ENCODE measurements at regions not wholly inside any gene's neighbourhood (a gene's known extent, or its start where the extent isn't known, plus 50 kb on each side); places are given as distances from the start of the nearest gene placed in this dataset.
"Not testable (repeated sequence)": the region's sequence is repeated elsewhere in the genome, so short reads cannot be mapped to it uniquely, and the experiment has no call there.

DNA sequence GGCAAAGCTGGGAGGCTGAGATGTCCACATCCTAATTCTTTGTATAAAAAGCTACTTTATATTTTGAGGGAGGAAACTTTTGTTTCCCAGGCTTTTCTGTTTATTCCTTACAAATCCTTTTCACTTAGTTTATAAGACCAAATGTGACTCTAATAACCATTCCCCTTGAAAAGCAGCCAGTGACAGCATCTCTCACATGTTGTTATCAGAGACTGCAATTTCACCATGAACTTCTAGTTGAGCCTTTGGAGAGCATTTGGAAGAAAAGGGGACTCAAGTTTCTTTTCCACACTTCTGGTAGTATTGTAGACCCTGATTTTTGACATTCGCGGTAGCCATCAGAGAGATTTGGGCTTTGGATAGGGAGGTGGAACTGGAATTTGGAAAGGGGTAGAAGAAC, 215.8 kb downstream of the RNF144B start:
- ATAC-seq (no peak), DNase-seq (ENCODE audit: low spot score) (no peak)
- no peaks in the 10 kb centered on the region for H3K36me3 Mint-ChIP-seq
- no peaks in the 10 kb centered on the region for H3K4me1 Mint-ChIP-seq (ENCODE audit: low read depth in 2 of 2)
- no peaks in the 10 kb centered on the region for H3K9me3 Mint-ChIP-seq
- H3K27ac Mint-ChIP-seq, result no peak overlapping the region
- H3K4me3 Mint-ChIP-seq, result no peak overlapping the region
- H3K27me3 Mint-ChIP-seq, result peaks cover 11 to 41% of the 10 kb centered on the region in 2 donors

GRCh38 chr6:18603361-18603760, 216.2 kb downstream of the RNF144B start:
- ATAC-seq, result no peak
- H3K27me3 Mint-ChIP-seq, result peaks cover 11 to 40% of the 10 kb centered on the region in 2 donors
- no peaks in the 10 kb centered on the region for H3K36me3 Mint-ChIP-seq

DNA sequence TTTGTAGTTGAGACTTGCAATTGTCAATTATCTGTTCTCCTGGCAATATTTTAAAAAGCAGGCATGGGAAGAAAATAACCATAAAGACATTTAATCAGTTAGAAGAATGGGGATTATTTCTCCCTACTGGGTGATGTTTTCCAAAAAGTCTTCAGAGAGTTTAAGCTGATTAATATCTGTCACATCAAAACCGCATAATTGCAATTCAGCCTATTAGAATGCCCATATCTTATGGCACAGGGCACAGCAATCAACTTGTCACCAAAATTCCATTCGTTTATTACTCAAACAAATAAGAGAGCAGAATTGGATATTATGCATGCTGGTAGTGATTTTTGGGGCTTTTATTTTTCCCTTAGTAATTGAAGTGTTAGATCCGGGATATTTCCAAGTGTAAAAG, 218.7 kb downstream of the RNF144B start:
- H3K4me1 Mint-ChIP-seq (ENCODE audit: low read depth in 2 of 2), result no peaks in the 10 kb centered on the region
- DNase-seq (ENCODE audit: low spot score) (no peak), ATAC-seq (no peak)
- no peak overlapping the region for H3K27ac Mint-ChIP-seq
- no peak overlapping the region for H3K4me3 Mint-ChIP-seq
- H3K9me3 Mint-ChIP-seq, result peaks cover 9% of the 10 kb centered on the region
- no peaks in the 10 kb centered on the region for H3K36me3 Mint-ChIP-seq
- H3K27me3 Mint-ChIP-seq, result peaks cover 14 to 25% of the 10 kb centered on the region in 2 donors

More at GRCh38 chr6:18603361-18603760, 216.2 kb downstream of the RNF144B start:
- Mint-ChIP-seq H3K9me3 (no peaks in the 10 kb centered on the region), H3K27ac (no peak overlapping the region), H3K4me3 (no peak overlapping the region), H3K4me1 (ENCODE audit: low read depth in 2 of 2) (no peaks in the 10 kb centered on the region)
- DNase-seq (ENCODE audit: low spot score), result no peak

GRCh38 chr6:18609715-18610114, 222.6 kb downstream of the RNF144B start:
- Mint-ChIP-seq H3K36me3 (no peaks in the 10 kb centered on the region), H3K4me1 (ENCODE audit: low read depth in 2 of 2) (no peaks in the 10 kb centered on the region), H3K27ac (no peak overlapping the region), H3K27me3 (peaks cover 11 to 15% of the 10 kb centered on the region in 2 donors), H3K4me3 (no peak overlapping the region), H3K9me3 (peaks cover 9% of the 10 kb centered on the region)
- no peak for ATAC-seq
- DNase-seq (ENCODE audit: low spot score), result no peak

GRCh38 chr6:18613319-18613925, 226.3 kb downstream of the RNF144B start:
- no peak for ATAC-seq
- Mint-ChIP-seq H3K4me3 (no peak overlapping the region), H3K27ac (no peak overlapping the region), H3K27me3 (peaks cover 9 to 13% of the 10 kb centered on the region in 2 donors), H3K36me3 (no peaks in the 10 kb centered on the region), H3K9me3 (peaks cover 16% of the 10 kb centered on the region), H3K4me1 (ENCODE audit: low read depth in 2 of 2) (no peaks in the 10 kb centered on the region)
- DNase-seq (ENCODE audit: low spot score), result no peak

DNA sequence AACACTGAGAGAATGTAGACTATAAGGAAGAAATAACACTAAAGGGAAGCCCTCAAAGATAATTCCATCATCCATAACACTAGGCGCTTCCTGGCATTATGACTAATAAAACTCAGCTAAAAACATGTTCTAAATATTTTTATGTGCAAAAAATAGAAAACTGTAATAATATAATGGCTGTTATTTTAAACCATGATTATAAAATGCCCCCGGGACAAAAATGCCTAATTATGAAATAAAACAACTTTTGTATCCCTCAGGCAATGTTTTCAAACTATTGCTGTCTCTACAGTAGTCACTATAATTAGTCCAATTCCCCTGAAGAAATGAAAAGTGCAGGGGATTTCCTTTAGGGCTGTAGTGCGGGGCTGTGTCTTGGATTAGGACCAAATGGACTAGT, 242.4 kb downstream of the RNF144B start:
- peaks cover 0 to 2% of the 10 kb centered on the region in 2 donors for H3K27me3 Mint-ChIP-seq
- H3K27ac Mint-ChIP-seq, result no peak overlapping the region
- no peaks in the 10 kb centered on the region for H3K36me3 Mint-ChIP-seq
- H3K4me1 Mint-ChIP-seq (ENCODE audit: low read depth in 2 of 2), result no peaks in the 10 kb centered on the region
- ATAC-seq (no peak), DNase-seq (ENCODE audit: low spot score) (no peak)
- peaks cover under 1% of the 10 kb centered on the region for H3K9me3 Mint-ChIP-seq
- H3K4me3 Mint-ChIP-seq, result no peak overlapping the region

GRCh38 chr6:18632670-18633410, 245.7 kb downstream of the RNF144B start:
- no peaks in the 10 kb centered on the region for H3K36me3 Mint-ChIP-seq
- DNase-seq (ENCODE audit: low spot score), result no peak
- H3K4me3 Mint-ChIP-seq, result no peak overlapping the region
- peaks cover 1 to 2% of the 10 kb centered on the region in 2 donors for H3K27me3 Mint-ChIP-seq
- no peaks in the 10 kb centered on the region for H3K4me1 Mint-ChIP-seq (ENCODE audit: low read depth in 2 of 2)
- H3K9me3 Mint-ChIP-seq, result peaks cover 3% of the 10 kb centered on the region
- no peak for ATAC-seq
- no peak overlapping the region for H3K27ac Mint-ChIP-seq

DNA sequence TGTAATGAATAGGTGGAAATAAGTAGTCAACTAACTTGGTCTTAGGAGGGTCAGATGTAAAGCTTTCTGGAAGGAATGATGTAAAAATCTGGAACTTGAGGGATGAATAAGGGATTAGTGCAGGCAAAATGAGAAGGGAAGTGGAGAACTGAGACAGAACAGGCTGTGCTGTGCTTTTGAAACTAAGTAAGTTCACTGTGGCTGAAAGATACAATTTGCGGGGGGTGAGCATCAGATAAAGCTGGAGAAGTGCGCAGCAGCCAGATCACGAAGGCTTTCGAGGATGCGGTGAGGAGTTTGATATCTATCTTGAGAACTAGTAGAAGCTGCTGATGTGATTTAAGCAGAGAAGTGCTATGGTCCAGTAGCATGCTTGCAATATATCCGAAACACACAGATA, 247.8 kb downstream of the RNF144B start:
- Mint-ChIP-seq H3K27me3 (peaks cover 5 to 10% of the 10 kb centered on the region in 2 donors), H3K9me3 (peaks cover 13% of the 10 kb centered on the region), H3K36me3 (no peaks in the 10 kb centered on the region), H3K27ac (no peak overlapping the region), H3K4me3 (no peak overlapping the region), H3K4me1 (ENCODE audit: low read depth in 2 of 2) (no peaks in the 10 kb centered on the region)
- ATAC-seq, result no peak
- no peak for DNase-seq (ENCODE audit: low spot score)

- Mint-ChIP-seq H3K27me3 (peaks cover 3 to 10% of the 10 kb centered on the region in 2 donors), H3K4me1 (ENCODE audit: low read depth in 2 of 2) (no peaks in the 10 kb centered on the region), H3K4me3 (no peak overlapping the region), H3K36me3 (no peaks in the 10 kb centered on the region), H3K27ac (no peak overlapping the region), H3K9me3 (peaks cover 19% of the 10 kb centered on the region)
- DNase-seq (ENCODE audit: low spot score), result no peak
- ATAC-seq, result no peak
Measured at GRCh38 chr6:18640134-18640533, 253.0 kb downstream of the RNF144B start.

DNA sequence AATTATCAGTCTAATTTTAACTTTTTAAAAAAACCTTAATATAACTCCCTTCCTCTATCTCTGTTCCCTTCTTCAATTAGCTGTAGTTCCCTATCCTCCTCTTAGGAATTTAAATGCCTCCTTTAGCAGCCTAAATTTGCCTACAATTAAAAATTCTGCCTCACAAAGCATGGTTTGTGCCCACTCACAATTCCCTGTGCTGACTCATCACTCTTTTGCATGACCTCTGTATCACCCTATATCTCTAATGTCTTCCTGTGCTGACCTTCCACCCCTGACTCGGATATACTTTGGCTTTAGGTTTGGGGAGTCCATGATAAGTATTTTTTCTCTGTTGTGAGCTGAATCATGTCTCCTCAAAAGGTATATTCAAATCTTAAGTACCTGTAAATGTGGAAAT, 253.6 kb downstream of the RNF144B start:
- no peak for ATAC-seq
- Mint-ChIP-seq H3K27ac (no peak overlapping the region), H3K4me1 (ENCODE audit: low read depth in 2 of 2) (no peaks in the 10 kb centered on the region), H3K36me3 (no peaks in the 10 kb centered on the region), H3K9me3 (peaks cover 19% of the 10 kb centered on the region), H3K4me3 (no peak overlapping the region), H3K27me3 (peaks cover 3 to 10% of the 10 kb centered on the region in 2 donors)
- DNase-seq (ENCODE audit: low spot score), result no peak

DNA sequence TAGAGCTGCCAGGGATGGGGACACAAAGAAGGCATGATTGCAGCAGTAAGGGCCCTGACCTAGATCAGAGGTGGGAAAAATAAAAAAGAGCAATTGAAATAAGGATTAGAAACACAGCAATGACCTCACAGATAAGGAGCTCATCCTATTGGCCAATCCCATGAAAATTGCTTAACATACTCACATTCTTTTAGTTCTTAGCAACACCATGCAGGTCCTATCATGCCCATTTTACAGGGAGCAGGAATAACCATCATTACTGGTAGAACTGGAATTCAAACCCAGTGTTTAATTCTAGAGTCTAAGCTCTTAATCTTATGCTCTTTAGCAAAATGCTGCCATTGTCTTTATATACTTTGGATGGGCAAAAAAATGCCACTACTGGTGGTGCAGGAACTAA, 267.7 kb downstream of the RNF144B start:
- no peak overlapping the region for H3K27ac Mint-ChIP-seq
- H3K27me3 Mint-ChIP-seq, result no peaks in the 10 kb centered on the region
- peaks cover 6% of the 10 kb centered on the region for H3K36me3 Mint-ChIP-seq
- no peaks in the 10 kb centered on the region for H3K4me1 Mint-ChIP-seq (ENCODE audit: low read depth in 2 of 2)
- no peak overlapping the region for H3K4me3 Mint-ChIP-seq
- H3K9me3 Mint-ChIP-seq, result peaks cover 17% of the 10 kb centered on the region
- no peak for ATAC-seq
- no peak for DNase-seq (ENCODE audit: low spot score)

DNA sequence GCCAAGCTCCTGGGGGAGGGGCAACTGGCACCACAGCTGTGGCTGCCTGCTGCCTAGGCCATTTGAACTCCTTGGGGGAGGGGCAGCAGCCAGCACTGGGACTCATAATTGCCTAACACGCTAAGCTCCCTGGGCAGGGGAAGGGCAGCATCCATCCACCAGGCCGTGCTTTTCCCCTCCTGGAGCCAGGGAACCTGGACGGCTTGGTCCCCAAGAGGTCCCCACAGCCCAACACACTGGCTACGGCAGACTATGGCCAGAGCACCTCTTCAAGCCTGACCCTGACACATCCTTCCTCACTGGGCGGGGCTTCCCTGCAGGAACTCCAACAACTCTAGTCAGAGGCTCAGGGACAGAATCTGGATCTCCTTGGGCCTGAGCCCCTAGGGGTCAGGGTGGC, 269.4 kb downstream of the RNF144B start:
- no peak for DNase-seq (ENCODE audit: low spot score)
- H3K9me3 Mint-ChIP-seq, result peaks cover 17% of the 10 kb centered on the region
- no peak overlapping the region for H3K27ac Mint-ChIP-seq
- H3K4me3 Mint-ChIP-seq, result no peak overlapping the region
- H3K36me3 Mint-ChIP-seq, result peaks cover 6% of the 10 kb centered on the region
- H3K4me1 Mint-ChIP-seq (ENCODE audit: low read depth in 2 of 2), result no peaks in the 10 kb centered on the region
- no peak for ATAC-seq
- H3K27me3 Mint-ChIP-seq, result no peaks in the 10 kb centered on the region

- H3K36me3 Mint-ChIP-seq; H3K4me3 Mint-ChIP-seq; H3K27me3 Mint-ChIP-seq; H3K27ac Mint-ChIP-seq; ATAC-seq; DNase-seq (ENCODE audit: low spot score); H3K4me1 Mint-ChIP-seq (ENCODE audit: low read depth in 2 of 2): not testable (repeated sequence)
- H3K9me3 Mint-ChIP-seq, result peaks cover 19% of the 10 kb centered on the region
Measured at GRCh38 chr6:18659994-18660393, 272.8 kb downstream of the RNF144B start.

- H3K27ac Mint-ChIP-seq, result no peak overlapping the region
- ATAC-seq (no peak), DNase-seq (ENCODE audit: low spot score) (no peak)
- no peak overlapping the region for H3K4me3 Mint-ChIP-seq
- H3K4me1 Mint-ChIP-seq (ENCODE audit: low read depth in 2 of 2), result no peaks in the 10 kb centered on the region
- H3K36me3 Mint-ChIP-seq, result no peaks in the 10 kb centered on the region
- H3K27me3 Mint-ChIP-seq, result no peaks in the 10 kb centered on the region
- H3K9me3 Mint-ChIP-seq, result peaks cover 14% of the 10 kb centered on the region
Measured at GRCh38 chr6:18663011-18663410, 275.9 kb downstream of the RNF144B start.
